Subcutaneous abdominal adipose tissue (tissue), 5 donors: ENCODE measurements at regions not wholly inside any gene's neighbourhood (a gene's known extent, or its start where the extent isn't known, plus 50 kb on each side); places are given as distances from the start of the nearest gene placed in this dataset.

Experiments
- H3K27ac ChIP-seq: one replicate; pipeline ENCODE4 v1.7.0; 2013; ENCODE audit warnings: low read depth, mild to moderate bottlenecking, inconsistent platforms, low read length, moderate library complexity
- H3K27me3 ChIP-seq, 5 donors: one replicate each; pipeline ENCODE4 v1.7.0; 2013; ENCODE audit warnings: low read length in 5 of 5, inconsistent platforms in 1 of 5; ENCODE audit not compliant: control insufficient read depth in 5 of 5, insufficient read depth in 4 of 5
- H3K36me3 ChIP-seq, 5 donors: one replicate each; pipeline ENCODE4 v1.7.0; 2013; ENCODE audit warnings: low read length in 5 of 5; ENCODE audit not compliant: control insufficient read depth in 5 of 5, insufficient read depth in 5 of 5
- H3K4me1 ChIP-seq, 5 donors: one replicate each; pipeline ENCODE4 v1.7.0; 2013; ENCODE audit warnings: low read length in 5 of 5, mild to moderate bottlenecking in 3 of 5, moderate library complexity in 1 of 5; ENCODE audit not compliant: control insufficient read depth in 5 of 5, insufficient read depth in 5 of 5
- H3K4me3 ChIP-seq, 5 donors: one replicate each; pipeline ENCODE4 v1.7.0; 2013; ENCODE audit warnings: low read length in 5 of 5, low read depth in 1 of 5
- H3K9ac ChIP-seq, 5 donors: one replicate each; pipeline ENCODE4 v1.7.0; 2013; ENCODE audit warnings: low read length in 5 of 5, mild to moderate bottlenecking in 4 of 5, moderate library complexity in 3 of 5
- H3K9me3 ChIP-seq, 5 donors: one replicate each; pipeline ENCODE4 v1.7.0; 2013; ENCODE audit warnings: low read length in 5 of 5; ENCODE audit not compliant: control insufficient read depth in 5 of 5
- donor health status: healthy.
- donor health status: healthy.
- donor health status: healthy.
- donor health status: healthy.
- donor health status: healthy.

- H3K9ac ChIP-seq = no peak overlapping the region
- H3K9me3 ChIP-seq = no peaks in the 10 kb centered on the region
Observed at GRCh38 chr9:89922099-89922498, 317.3 kb downstream of the GADD45G start.

GRCh38 chr9:89923174-89923573, 318.4 kb downstream of the GADD45G start:
- Histone ChIP-seq H3K36me3 (no peaks in the 10 kb centered on the region), H3K4me3 (no peak overlapping the region), H3K9me3 (no peaks in the 10 kb centered on the region), H3K4me1 (no peaks in the 10 kb centered on the region), H3K27ac (no peak overlapping the region), H3K27me3 (peaks cover 0 to 6% (median 4%) of the 10 kb centered on the region in 5 donors), H3K9ac (no peak overlapping the region)

More at GRCh38 chr9:89922099-89922498, 317.3 kb downstream of the GADD45G start:
- H3K4me3 ChIP-seq = no peak overlapping the region
- H3K27ac ChIP-seq = no peak overlapping the region
- H3K27me3 ChIP-seq = peaks cover 0 to 6% (median 4%) of the 10 kb centered on the region in 5 donors
- H3K4me1 ChIP-seq = no peaks in the 10 kb centered on the region
- H3K36me3 ChIP-seq = no peaks in the 10 kb centered on the region

- Histone ChIP-seq H3K27ac (no peak overlapping the region), H3K9me3 (no peaks in the 10 kb centered on the region), H3K27me3 (peaks cover 0 to 6% (median 4%) of the 10 kb centered on the region in 5 donors), H3K36me3 (no peaks in the 10 kb centered on the region), H3K4me1 (peaks cover 0 to 3% (median under 1%) of the 10 kb centered on the region in 5 donors), H3K9ac (no peak overlapping the region), H3K4me3 (no peak overlapping the region)
Observed at GRCh38 chr9:89923961-89924504, 319.2 kb downstream of the GADD45G start.

GRCh38 chr9:89924611-89925010, 319.8 kb downstream of the GADD45G start:
- Histone ChIP-seq H3K9me3 (no peaks in the 10 kb centered on the region), H3K36me3 (no peaks in the 10 kb centered on the region), H3K4me3 (no peak overlapping the region), H3K27me3 (peaks cover 0 to 6% (median 4%) of the 10 kb centered on the region in 5 donors), H3K4me1 (peaks cover 0 to 9% (median 6%) of the 10 kb centered on the region in 5 donors), H3K9ac (no peak overlapping the region), H3K27ac (no peak overlapping the region)

- H3K9ac ChIP-seq = no peak overlapping the region
- peaks cover 3 to 22% (median 15%) of the 10 kb centered on the region in 5 donors for H3K4me1 ChIP-seq
- H3K27ac ChIP-seq = no peak overlapping the region
- no peaks in the 10 kb centered on the region for H3K9me3 ChIP-seq
- H3K27me3 ChIP-seq = peaks cover 0 to 4% (median 3%) of the 10 kb centered on the region in 5 donors
- H3K4me3 ChIP-seq = no peak overlapping the region
- H3K36me3 ChIP-seq = no peaks in the 10 kb centered on the region
Observed at GRCh38 chr9:89926167-89926566, 321.4 kb downstream of the GADD45G start.

- H3K4me3 ChIP-seq = no peak overlapping the region
- H3K9me3 ChIP-seq = no peaks in the 10 kb centered on the region
- H3K27me3 ChIP-seq = peaks cover 0 to 4% (median 3%) of the 10 kb centered on the region in 5 donors
- no peak overlapping the region for H3K9ac ChIP-seq
- H3K36me3 ChIP-seq = no peaks in the 10 kb centered on the region
- H3K27ac ChIP-seq = no peak overlapping the region
- H3K4me1 ChIP-seq = peaks cover 3 to 22% (median 15%) of the 10 kb centered on the region in 5 donors
Observed at GRCh38 chr9:89926691-89927220, 321.9 kb downstream of the GADD45G start.

- Histone ChIP-seq H3K9me3 (no peaks in the 10 kb centered on the region), H3K4me1 (peaks cover 3 to 22% (median 17%) of the 10 kb centered on the region in 5 donors), H3K27me3 (peaks cover 0 to 4% (median 0%) of the 10 kb centered on the region in 5 donors), H3K9ac (no peak overlapping the region), H3K36me3 (no peaks in the 10 kb centered on the region), H3K4me3 (no peak overlapping the region), H3K27ac (no peak overlapping the region)
Observed at GRCh38 chr9:89928106-89928505, 323.3 kb downstream of the GADD45G start.

GRCh38 chr9:89928521-89929275, 323.9 kb downstream of the GADD45G start:
- H3K27ac ChIP-seq = no peak overlapping the region
- no peak overlapping the region for H3K4me3 ChIP-seq
- H3K4me1 ChIP-seq = peaks cover 3 to 22% (median 19%) of the 10 kb centered on the region in 5 donors
- peaks cover 0 to 4% (median 0%) of the 10 kb centered on the region in 5 donors for H3K27me3 ChIP-seq
- no peaks in the 10 kb centered on the region for H3K9me3 ChIP-seq
- no peak overlapping the region for H3K9ac ChIP-seq
- no peaks in the 10 kb centered on the region for H3K36me3 ChIP-seq

GRCh38 chr9:89929315-89929672, 324.5 kb downstream of the GADD45G start:
- Histone ChIP-seq H3K27me3 (peaks cover 0 to 4% (median 0%) of the 10 kb centered on the region in 5 donors), H3K9me3 (no peaks in the 10 kb centered on the region), H3K27ac (no peak overlapping the region), H3K9ac (no peak overlapping the region), H3K36me3 (no peaks in the 10 kb centered on the region), H3K4me1 (peaks cover 3 to 25% (median 22%) of the 10 kb centered on the region in 5 donors), H3K4me3 (no peak overlapping the region)
